ENCODE measurements at regions not wholly inside any gene's neighbourhood (a gene's known extent, or its start where the extent isn't known, plus 50 kb on each side); places are given as distances from the start of the nearest gene placed in this dataset.

- Histone ChIP-seq H3K4me2 (ENCODE audit: insufficient read depth, low read length) (no peak overlapping the region), H3K9ac (replicated peaks; ENCODE audit: extremely low read depth, insufficient read depth, low read length) (no peak overlapping the region), H3K36me3 (ENCODE audit: control insufficient read depth in 2 of 2, extremely low read depth in 1 of 2, insufficient read depth in 2 of 2, low read length in 2 of 2) (no peaks in the 10 kb centered on the region), H3K9me3 (replicated peaks; ENCODE audit: control insufficient read depth, insufficient read depth, low read length) (no peaks in the 10 kb centered on the region), H3K27ac (ENCODE audit: insufficient read depth, low read depth, low read length) (no peak overlapping the region), H3K4me1 (ENCODE audit: control insufficient read depth, extremely low read depth, insufficient read depth, low read length) (no peaks in the 10 kb centered on the region), H3K4me3 (replicated peaks in 1 of 3; ENCODE audit: insufficient read depth in 1 of 3, low read depth in 1 of 3, low read length in 3 of 3) (no peak overlapping the region), H3K9me1 (replicated peaks; ENCODE audit: control insufficient read depth, extremely low read depth, insufficient read depth, low read length) (no peaks in the 10 kb centered on the region), H3K27me3 (ENCODE audit: control insufficient read depth in 2 of 2, insufficient read depth in 2 of 2, low read length in 2 of 2) (no peaks in the 10 kb centered on the region), H4K20me1 (replicated peaks; ENCODE audit: control insufficient read depth, extremely low read depth, insufficient read depth, low read length) (no peaks in the 10 kb centered on the region), H2AFZ (ENCODE audit: low read depth, low read length) (no peak overlapping the region), H3K79me2 (ENCODE audit: control insufficient read depth, insufficient read depth, low read length) (no peaks in the 10 kb centered on the region)
- BruUV-seq (replicated peaks) = no TSS peak
- dilution Hi-C loops (cut with MboI; ENCODE audit: extremely low pct_ligation_motif_present, low sequenced_read_pairs) (no loop called here), intact Hi-C loops (cut with micrococcal nuclease) (no loop called here)
- ChIA-PET POLR2A (no interaction called here), CTCF (interaction anchor here (1.2 kb wide), 1 partner anchor 86 kb away, joined by 3 read pairs; no protein-coding TSS in a partner anchor)
- FAIRE-seq (no peak), DNase-seq (ENCODE audit: low read depth, low spot score) (no peak)
- TF ChIP-seq CTCF (IDR thresholded peaks at IDR 0.05; ENCODE audit: extremely low read depth in 1 of 2, insufficient read depth in 1 of 2, low read depth in 1 of 2, low read length in 2 of 2) = no peak
Observed at GRCh38 chr14:34012369-34012768, 61.5 kb upstream of the EGLN3 start.

- Histone ChIP-seq H3K27me3 (ENCODE audit: control insufficient read depth in 2 of 2, insufficient read depth in 2 of 2, low read length in 2 of 2) (peaks cover 0 to 3% of the 10 kb centered on the region in 2 experiments), H3K9ac (replicated peaks; ENCODE audit: extremely low read depth, insufficient read depth, low read length) (no peak overlapping the region), H3K4me1 (ENCODE audit: control insufficient read depth, extremely low read depth, insufficient read depth, low read length) (no peaks in the 10 kb centered on the region), H3K36me3 (ENCODE audit: control insufficient read depth in 2 of 2, extremely low read depth in 1 of 2, insufficient read depth in 2 of 2, low read length in 2 of 2) (no peaks in the 10 kb centered on the region), H3K79me2 (ENCODE audit: control insufficient read depth, insufficient read depth, low read length) (no peaks in the 10 kb centered on the region), H2AFZ (ENCODE audit: low read depth, low read length) (no peak overlapping the region), H3K4me2 (ENCODE audit: insufficient read depth, low read length) (no peak overlapping the region), H3K9me1 (replicated peaks; ENCODE audit: control insufficient read depth, extremely low read depth, insufficient read depth, low read length) (no peaks in the 10 kb centered on the region), H4K20me1 (replicated peaks; ENCODE audit: control insufficient read depth, extremely low read depth, insufficient read depth, low read length) (no peaks in the 10 kb centered on the region), H3K9me3 (replicated peaks; ENCODE audit: control insufficient read depth, insufficient read depth, low read length) (no peaks in the 10 kb centered on the region), H3K4me3 (replicated peaks in 1 of 3; ENCODE audit: insufficient read depth in 1 of 3, low read depth in 1 of 3, low read length in 3 of 3) (no peak overlapping the region), H3K27ac (ENCODE audit: insufficient read depth, low read depth, low read length) (no peak overlapping the region)
- dilution Hi-C loops (cut with MboI; ENCODE audit: extremely low pct_ligation_motif_present, low sequenced_read_pairs) (no loop called here), intact Hi-C loops (cut with micrococcal nuclease) (no loop called here)
- CTCF ChIA-PET = no interaction called here
- TF ChIP-seq CTCF (IDR thresholded peaks at IDR 0.05; ENCODE audit: extremely low read depth in 1 of 2, insufficient read depth in 1 of 2, low read depth in 1 of 2, low read length in 2 of 2) = no peak
- no peak for TF ChIP-seq FOS (IDR thresholded peaks at IDR 0.05; ENCODE audit: borderline replicate concordance, insufficient read depth, low read length)
- FAIRE-seq (no peak), DNase-seq (ENCODE audit: low read depth, low spot score) (no peak)
- POLR2A ChIA-PET = no interaction called here
- BruUV-seq (replicated peaks) = no TSS peak
Observed at GRCh38 chr14:34009956-34010355, 59.1 kb upstream of the EGLN3 start.

All from endothelial cell of umbilical vein (primary cell).